ENCODE measurements at regions not wholly inside any gene's neighbourhood (a gene's known extent, or its start where the extent isn't known, plus 50 kb on each side); places are given as distances from the start of the nearest gene placed in this dataset.

DNA sequence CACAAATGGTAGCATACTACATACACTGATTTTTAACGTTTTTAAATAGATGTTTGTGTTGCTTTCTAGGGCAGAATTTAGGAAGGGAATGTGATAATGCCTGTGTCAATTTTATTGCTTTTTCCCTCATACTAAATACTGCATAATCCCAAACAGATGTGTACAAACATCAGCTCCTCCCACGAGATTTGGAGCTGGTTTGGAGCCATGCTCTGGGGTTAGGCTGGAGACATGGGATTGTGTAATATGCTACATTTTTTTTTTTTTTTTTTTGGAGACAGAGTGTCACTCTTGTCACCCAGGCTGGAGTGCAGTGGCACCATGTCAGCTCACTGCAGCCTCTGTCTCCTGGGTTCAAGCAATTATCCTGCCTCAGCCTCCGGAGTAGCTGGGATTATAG is 80.1 kb downstream of the EBLN2 start:
- no peak for TF ChIP-seq POLR2A (IDR thresholded peaks at IDR 0.05; ENCODE audit: extremely low read depth, insufficient read length)
- TF ChIP-seq, protein P1, sequence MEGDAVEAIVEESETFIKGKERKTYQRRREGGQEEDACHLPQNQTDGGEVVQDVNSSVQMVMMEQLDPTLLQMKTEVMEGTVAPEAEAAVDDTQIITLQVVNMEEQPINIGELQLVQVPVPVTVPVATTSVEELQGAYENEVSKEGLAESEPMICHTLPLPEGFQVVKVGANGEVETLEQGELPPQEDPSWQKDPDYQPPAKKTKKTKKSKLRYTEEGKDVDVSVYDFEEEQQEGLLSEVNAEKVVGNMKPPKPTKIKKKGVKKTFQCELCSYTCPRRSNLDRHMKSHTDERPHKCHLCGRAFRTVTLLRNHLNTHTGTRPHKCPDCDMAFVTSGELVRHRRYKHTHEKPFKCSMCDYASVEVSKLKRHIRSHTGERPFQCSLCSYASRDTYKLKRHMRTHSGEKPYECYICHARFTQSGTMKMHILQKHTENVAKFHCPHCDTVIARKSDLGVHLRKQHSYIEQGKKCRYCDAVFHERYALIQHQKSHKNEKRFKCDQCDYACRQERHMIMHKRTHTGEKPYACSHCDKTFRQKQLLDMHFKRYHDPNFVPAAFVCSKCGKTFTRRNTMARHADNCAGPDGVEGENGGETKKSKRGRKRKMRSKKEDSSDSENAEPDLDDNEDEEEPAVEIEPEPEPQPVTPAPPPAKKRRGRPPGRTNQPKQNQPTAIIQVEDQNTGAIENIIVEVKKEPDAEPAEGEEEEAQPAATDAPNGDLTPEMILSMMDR (IDR thresholded peaks at IDR 0.05; ENCODE audit: low read depth, low read length): no peak

All from NB4 (cell line).